A549 (cell line): ENCODE measurements at regions not wholly inside any gene's neighbourhood (a gene's known extent, or its start where the extent isn't known, plus 50 kb on each side); places are given as distances from the start of the nearest gene placed in this dataset.

Experiments used
- JUNB ChIP-seq: fragments of >200 bp; sonication (Bioruptor Twin); formaldehyde crosslinking; IDR thresholded peaks from 2 replicates; pipeline ENCODE4 v1.6.1; 2016
- POLR2A ChIP-seq: IDR thresholded peaks from 2 replicates; pipeline ENCODE4 v1.6.1; 2012; ENCODE audit warnings: mild to moderate bottlenecking, low read length
- ZFP36 ChIP-seq: fragments of 450-650 bp; IDR thresholded peaks from 2 replicates; pipeline ENCODE4 v1.6.1; 2014; ENCODE audit warnings: borderline replicate concordance; ENCODE audit not compliant: partially characterized antibody
- TF ChIP-seq, protein P1 (sequence below): fragments of 200-600 bp; sonication (generic); IDR thresholded peaks from 2 replicates; pipeline ENCODE4 v1.6.1; 2016; ENCODE audit warnings: antibody characterized with exemption, mild to moderate bottlenecking, moderate library complexity

DNA sequence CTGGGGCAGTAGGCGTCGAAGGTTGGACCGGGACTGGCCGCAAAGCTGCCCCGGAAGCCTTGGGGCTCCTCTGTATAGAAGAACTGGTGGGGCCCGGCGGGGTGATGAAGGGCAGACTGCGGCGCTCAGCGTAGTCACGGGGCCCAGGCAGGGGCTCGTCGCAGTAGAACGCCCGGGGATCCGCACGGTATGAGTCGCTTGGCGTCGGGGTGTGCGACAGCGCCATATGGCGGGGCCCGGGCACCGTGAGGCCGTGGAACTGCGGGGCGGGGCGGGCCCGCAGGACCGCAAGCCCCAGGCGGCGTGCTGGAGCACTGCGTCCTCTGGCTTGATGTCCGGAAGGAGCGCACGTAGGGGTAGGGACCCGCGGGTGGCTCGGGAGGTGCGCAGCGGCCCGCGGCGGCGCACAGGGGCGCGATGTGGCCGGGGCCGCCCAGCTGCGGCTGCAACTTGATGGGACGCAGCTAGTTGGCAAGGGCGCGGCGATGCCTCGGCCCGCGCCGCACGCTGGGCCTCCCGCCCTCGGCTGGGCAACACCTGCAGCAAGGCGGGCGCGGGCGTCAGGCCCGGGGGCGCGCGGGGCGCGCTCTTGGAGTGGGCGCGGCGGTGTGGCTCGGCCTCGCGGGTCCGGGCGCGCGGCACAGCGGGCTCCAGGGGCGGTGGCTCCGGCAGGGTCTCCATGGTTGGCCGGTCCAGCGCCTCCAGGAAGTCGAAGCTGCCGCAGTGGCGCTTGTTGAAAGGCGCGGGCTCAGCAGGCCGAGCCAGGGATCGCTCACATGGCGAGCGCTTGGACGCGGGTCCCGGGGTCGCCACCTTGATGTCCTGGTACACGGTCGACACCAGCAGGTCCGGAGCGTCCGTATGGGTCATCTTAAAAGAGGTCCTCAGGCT, 251.4 kb downstream of the ANKRD30B start:
- TF ChIP-seq, protein P1, sequence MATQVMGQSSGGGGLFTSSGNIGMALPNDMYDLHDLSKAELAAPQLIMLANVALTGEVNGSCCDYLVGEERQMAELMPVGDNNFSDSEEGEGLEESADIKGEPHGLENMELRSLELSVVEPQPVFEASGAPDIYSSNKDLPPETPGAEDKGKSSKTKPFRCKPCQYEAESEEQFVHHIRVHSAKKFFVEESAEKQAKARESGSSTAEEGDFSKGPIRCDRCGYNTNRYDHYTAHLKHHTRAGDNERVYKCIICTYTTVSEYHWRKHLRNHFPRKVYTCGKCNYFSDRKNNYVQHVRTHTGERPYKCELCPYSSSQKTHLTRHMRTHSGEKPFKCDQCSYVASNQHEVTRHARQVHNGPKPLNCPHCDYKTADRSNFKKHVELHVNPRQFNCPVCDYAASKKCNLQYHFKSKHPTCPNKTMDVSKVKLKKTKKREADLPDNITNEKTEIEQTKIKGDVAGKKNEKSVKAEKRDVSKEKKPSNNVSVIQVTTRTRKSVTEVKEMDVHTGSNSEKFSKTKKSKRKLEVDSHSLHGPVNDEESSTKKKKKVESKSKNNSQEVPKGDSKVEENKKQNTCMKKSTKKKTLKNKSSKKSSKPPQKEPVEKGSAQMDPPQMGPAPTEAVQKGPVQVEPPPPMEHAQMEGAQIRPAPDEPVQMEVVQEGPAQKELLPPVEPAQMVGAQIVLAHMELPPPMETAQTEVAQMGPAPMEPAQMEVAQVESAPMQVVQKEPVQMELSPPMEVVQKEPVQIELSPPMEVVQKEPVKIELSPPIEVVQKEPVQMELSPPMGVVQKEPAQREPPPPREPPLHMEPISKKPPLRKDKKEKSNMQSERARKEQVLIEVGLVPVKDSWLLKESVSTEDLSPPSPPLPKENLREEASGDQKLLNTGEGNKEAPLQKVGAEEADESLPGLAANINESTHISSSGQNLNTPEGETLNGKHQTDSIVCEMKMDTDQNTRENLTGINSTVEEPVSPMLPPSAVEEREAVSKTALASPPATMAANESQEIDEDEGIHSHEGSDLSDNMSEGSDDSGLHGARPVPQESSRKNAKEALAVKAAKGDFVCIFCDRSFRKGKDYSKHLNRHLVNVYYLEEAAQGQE: no peak
- TF ChIP-seq ZFP36 (no peak), POLR2A (no peak), JUNB (no peak)
